ENCODE measurements at regions not wholly inside any gene's neighbourhood (a gene's known extent, or its start where the extent isn't known, plus 50 kb on each side); places are given as distances from the start of the nearest gene placed in this dataset.
"Not testable (repeated sequence)": the region's sequence is repeated elsewhere in the genome, so short reads cannot be mapped to it uniquely, and the experiment has no call there.

- peak; percentile 43 for DNase-seq
Measured at GRCh38 chr3:164458986-164459385, 619.3 kb downstream of the SI start.

DNA sequence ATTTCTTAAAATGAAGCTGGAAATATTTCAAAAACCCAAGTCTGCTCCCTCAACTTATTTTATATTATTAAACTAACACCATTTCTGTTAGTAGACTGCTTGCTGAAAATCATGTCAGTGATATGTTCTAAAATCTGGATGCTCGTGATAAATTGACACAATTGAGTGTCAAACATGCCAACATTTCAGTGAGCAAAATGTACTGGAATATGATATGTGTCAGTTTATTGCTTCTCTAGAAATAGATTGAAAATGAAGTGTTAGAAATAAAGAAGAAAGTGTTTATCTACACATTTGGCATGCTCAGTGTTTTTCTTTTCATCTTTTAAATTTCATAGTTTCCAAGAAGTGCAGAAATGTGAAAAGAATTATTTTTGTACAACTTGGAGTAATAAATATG, 624.6 kb downstream of the SI start:
- no peak for DNase-seq

DNA sequence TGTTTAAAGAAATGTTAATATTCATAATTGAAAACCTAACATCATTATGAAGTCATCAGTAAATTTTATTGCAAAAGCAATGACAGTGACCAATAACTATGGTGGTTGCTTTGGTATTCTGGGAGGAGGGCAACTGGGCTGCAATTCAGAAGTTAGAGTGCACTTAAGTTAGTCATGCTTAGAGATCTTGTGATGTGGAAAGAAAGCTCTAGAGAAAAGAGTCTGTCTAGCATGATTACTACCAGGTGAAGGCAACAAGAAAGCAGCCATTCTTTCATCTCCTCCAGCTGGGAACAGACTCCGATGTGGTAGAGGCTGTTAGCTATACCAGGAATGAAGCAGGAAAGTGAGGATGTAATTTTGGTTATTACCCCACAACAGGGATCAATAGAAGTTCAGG, 625.6 kb downstream of the SI start:
- DNase-seq: no peak

DNA sequence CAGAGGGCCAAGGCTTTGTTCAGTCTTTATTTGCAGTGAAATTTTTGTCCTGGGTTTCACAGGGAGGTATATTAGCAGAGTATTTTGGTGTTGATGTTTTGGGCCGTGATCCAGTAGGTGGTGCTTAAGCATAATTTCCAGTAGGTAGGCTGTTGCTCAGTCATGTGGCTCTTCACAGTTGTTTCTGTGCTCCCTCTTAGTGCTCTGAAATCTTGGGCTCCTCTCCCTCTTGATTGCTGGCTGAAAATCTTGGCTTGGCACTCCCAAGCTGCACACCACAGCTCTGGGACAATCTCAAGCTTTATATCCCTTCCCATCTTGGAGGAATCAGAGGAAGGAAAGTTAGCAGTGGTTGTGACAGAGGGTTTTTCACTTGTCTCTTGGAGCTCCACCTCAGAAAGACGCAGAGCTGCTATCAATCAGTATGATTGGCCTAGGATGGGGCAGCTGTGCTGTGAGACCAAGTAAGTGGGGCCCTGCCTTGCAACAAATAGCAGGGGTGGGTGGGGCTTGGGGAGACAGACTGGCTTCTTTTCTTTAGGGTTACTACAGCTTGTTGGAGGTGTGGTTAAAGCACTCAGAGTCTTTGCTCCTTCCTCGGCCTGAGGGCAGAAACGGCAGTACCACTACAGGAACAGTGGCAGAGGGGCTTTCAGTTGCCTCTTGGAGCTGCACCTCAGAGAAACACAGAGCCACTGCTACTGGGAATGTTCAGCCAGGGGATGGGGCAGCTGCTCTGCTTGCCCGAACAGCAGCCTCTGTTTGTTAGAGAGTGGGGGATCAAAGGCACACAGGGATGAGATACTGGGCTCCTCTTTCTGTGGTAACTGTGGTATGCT, 627.0 kb downstream of the SI start:
- DNase-seq: no peak

DNA sequence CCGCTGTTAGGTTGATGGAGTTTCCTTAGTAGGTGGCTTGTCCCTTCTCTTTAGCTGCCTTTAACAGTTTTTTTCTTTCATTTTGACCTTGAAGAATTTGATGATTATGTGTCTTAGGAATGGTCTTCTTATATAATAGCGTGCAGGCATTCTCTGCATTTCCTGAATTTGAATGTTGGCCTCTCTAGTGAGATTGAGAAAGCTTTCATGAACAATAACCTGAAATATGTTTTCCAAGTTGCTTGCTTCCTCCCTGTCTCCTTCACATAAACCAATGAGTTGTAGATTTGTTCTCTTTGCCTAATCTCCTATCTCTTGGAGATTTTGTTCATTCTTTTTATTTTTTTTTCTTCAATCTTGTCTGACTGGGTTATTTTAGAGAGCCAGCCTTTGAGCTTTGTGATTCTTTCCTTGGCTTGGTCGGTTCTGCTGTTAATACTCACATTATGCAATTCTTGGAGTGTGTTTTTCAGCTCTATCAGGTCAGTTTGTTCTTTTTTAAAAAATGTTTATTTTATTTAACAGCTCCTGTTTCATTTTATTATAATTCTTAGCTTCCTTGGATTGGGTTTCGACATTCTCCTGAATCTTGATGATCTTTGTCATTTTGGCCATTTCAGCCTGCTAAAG, 627.9 kb downstream of the SI start:
- DNase-seq: no peak

DNA sequence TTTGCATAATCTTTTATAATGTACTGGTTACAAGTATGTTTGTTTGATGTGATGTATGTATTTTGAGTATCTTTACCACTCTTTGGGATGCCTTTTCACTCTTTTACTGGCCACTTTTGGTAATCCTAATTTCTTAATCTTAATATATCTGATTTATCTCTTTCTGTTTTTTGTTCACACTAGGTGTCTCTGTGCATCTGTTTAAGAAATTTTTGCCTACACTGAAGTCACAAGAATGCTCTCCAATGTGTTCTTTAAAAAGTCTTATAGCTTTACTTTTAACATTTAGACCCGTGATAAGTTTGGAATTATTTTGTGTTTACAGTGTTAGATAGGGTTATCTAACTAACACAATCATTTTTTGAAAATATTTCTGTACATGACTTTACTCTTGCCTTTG, 659.1 kb downstream of the SI start:
- DNase-seq: no peak

GRCh38 chr3:164418414-164418813, 659.9 kb downstream of the SI start:
- no peak for DNase-seq

- no peak for DNase-seq
Measured at GRCh38 chr3:164417955-164418354, 660.3 kb downstream of the SI start.

DNA sequence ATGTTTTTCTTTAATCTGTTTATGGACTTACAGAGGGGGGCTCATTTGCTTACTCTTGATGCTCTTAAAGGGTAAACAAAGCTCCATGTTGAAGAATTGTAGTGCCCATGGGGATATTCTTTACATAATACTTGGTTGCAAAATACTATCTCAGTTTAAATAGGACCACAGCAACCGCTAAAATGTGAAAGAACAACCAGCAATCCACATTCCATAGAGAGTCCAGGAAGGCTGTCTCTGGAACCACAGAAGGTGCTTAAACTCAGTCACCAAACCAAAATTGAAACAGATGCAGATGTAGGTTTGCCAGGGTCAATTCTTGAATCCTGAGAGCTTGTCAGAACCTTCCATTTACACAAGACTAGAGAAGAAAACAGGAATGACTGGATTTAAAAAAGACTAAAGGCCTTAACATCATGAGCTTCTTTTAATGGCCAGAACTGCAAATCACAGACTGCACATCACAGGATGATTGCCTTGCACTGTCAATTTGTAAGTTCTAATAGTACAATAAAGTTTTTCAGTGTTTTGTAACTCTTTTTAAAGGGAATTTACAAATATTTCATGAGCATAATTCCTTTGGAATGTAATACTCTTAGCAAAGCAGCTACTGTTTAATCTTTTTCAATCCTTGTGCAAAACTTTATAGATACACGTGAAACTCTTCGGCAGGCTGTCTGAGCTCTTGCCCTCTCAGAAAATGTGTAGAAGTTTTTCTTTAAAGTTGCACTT, 661.6 kb downstream of the SI start:
- DNase-seq: no peak

- no peak for DNase-seq
Measured at GRCh38 chr3:164408326-164408725, 670.0 kb downstream of the SI start.

DNA sequence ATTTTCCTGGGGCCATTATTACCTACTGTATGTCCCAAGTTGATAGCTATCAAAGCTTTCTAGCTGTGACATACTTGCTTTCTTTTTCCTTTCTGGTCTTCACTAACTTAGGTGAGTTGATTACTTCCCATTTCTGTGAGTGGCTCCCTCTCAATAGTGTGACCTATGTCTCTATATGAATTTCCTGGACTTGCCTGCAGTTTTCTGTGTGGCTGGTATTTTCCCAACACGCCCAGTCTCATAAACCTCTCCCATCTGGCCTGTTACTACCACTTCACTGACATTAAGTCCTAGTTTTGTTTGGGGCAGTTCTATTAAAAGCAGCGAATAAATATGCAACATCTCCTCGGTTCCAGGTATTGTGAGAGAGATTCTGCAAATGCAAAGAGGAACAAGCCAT, 671.2 kb downstream of the SI start:
- no peak for DNase-seq

GRCh38 chr3:164406281-164406680, 672.0 kb downstream of the SI start:
- DNase-seq: no peak

DNA sequence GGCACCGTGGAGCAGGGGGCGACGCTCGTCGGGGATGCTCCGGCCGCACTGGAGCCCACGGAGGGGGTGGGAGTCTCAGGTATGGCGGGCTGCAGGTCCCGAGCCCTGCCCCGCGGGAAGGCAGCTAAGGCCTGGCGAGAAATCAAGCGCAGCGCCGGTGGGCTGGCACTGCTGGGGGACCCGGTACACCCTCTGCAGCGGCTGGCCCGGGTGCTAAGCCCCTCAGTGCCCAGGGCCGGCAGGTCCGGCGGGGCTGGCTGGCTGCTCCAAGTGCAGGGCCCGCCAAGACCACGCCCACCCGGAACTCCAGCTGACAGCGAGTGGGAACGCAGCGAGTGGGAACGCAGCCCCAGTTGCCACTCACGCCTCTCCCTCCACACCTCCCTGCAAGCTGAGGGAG, 676.4 kb downstream of the SI start:
- no peak for DNase-seq

GRCh38 chr3:164401440-164401839, 676.9 kb downstream of the SI start:
- DNase-seq: not testable (repeated sequence)

DNA sequence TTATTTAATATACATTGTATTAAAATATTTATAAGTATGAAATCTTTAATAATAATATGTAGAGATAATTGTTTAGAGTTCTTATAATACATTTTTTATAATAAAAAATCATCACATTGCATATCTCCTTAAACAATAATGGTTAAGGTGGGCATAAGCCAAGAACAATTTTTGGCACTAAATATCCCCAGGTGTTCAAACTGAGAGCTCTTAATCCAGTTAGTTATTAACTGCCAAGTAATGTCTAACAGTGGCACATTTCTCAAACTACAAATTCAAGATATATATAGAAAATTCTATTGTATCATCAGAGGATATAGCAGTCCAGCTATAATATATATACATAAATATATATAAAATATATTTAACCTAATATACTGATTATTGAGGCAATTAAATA, 680.8 kb downstream of the SI start:
- no peak for DNase-seq

- DNase-seq: no peak
Measured at GRCh38 chr3:164393171-164393570, 685.1 kb downstream of the SI start.

- DNase-seq: no peak
Measured at GRCh38 chr3:164390046-164390445, 688.2 kb downstream of the SI start.

GRCh38 chr3:164387236-164387635, 691.1 kb downstream of the SI start:
- no peak for DNase-seq

DNA sequence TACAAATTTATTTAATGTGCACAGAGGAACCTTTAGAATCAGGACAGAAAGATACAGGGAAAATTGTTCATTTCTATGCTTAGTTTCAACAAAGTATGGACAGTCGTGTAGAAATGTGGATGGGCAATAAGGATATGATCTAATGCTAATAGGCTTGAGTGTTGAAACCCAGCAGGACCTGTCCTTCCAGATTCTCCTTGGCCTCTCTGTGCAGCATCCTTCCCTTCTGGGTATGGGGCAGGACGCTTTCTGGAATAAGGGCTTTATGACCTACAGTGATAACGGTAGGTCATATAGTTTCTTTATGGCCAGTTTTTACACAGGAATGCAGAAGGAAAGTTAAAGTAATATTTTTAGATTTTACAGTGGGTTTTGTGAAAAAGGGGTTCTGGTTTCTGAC, 698.1 kb downstream of the SI start:
- DNase-seq: no peak

DNA sequence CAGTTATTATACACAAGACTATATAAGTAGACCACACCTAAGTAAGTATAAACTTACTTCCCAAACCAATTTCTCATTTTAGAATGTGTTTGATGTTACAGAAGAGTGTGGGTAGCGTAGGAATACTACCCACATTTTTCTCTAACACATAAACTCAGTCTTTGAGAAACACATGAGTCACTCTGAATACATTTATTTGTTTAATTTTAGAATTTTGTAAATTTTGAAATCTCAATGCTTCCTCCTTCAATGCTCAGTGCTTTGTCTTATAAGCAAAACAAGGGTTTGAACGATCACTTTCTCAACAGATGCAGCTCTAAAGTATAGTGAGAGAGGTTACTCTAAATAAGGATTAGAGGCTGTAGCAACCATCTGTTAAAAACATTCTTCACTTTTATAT, 700.8 kb downstream of the SI start:
- no peak for DNase-seq

DNA sequence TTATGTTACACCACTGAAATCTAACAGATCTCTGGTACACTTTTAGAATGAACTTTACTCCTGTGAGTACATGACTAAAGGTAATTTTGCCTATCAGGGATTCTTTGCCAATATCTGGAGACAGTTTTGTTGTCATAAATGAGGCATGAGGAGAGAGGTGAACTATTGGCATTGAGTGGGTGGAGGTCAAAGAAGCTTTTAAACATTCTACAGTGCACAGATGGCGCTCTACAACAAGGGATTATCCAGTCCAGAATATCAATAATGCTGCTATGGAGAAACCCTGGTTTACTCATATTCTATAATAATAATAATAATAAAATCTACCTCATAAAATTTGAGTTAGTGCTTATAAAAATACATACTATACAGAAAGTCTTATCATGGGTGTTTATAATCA, 702.3 kb downstream of the SI start:
- no peak for DNase-seq

DNA sequence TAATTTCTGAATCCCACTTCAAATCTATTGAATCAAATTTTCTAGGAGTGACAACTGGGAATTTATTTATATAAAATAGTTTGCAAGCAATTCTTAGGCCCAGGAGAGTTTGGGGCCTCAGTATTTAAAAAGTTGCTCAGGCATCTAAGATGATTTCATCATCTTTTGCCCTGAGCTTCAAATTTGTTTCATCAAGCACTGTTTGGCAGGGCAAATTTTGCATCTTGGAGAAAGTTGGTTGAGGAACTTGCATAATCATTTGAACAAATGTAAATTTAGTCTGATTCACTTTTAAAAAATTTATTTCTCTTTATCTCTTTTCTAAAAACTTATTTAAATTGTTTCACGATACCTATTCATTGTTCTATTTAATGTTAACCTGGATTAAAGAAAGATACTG, 702.8 kb downstream of the SI start:
- no peak for DNase-seq

DNA sequence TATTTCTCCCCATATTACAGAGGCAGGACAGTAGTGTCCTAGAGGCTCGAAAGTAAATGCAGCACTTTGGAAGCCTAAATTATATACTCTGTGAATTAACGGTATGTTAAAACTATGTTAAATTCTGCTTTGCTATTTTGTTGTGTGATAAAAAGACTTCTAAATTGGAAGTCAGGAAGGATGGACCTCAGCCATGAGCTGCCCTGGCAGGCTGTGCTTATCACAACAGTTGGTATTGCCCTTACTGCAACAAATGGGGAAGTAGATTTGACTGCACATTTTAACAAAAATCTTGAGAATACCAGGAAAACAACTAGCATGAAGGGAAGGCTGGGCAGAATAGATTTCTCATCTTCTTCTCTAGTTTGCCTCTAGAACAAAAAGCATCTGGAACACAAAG, 706.6 kb downstream of the SI start:
- no peak for DNase-seq

DNA sequence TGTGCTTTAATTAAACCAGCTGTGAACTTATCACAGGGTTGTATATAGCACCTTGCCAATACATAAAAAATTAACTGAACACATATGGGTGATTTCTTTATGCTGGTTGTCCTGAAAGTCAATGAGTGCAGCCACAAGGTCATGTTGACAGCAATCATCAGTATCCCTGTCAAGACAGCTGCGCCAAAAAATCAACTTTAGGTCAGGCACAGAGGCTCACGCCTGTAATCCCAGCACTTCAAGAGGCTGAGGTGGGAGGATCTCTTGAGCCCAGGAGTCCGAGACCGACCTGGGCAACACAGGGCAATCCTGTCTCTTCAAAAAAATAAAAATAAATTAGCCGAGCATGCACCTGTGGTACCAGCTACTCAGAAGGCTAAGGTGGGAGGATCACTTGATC, 707.3 kb downstream of the SI start:
- no peak for DNase-seq

All from amniotic stem cell (primary cell).